ENCODE measurements at regions not wholly inside any gene's neighbourhood (a gene's known extent, or its start where the extent isn't known, plus 50 kb on each side); places are given as distances from the start of the nearest gene placed in this dataset.

- DNase-seq: no peak
- Mint-ChIP-seq H3K27ac (no peak overlapping the region), H3K27me3 (ENCODE audit: low read depth, poor library complexity) (no peaks in the 10 kb centered on the region), H3K4me1 (no peaks in the 10 kb centered on the region), H3K9me3 (peaks cover 17% of the 10 kb centered on the region), H3K4me3 (no peak overlapping the region), H3K36me3 (ENCODE audit: low read depth) (no peaks in the 10 kb centered on the region)
- TF ChIP-seq CTCF (IDR thresholded peaks at IDR 0.05): no peak
These were observed 335.0 kb upstream of the ATP5MC3 start for GRCh38 chr2:175516555-175516954.

GRCh38 chr2:175500255-175500654 lies 318.7 kb upstream of the ATP5MC3 start:
- no peak overlapping the region for H3K4me3 Mint-ChIP-seq
- H3K9me3 Mint-ChIP-seq: peaks cover 47% of the 10 kb centered on the region
- no peaks in the 10 kb centered on the region for H3K36me3 Mint-ChIP-seq (ENCODE audit: low read depth)
- H3K4me1 Mint-ChIP-seq: no peaks in the 10 kb centered on the region
- no peak for DNase-seq
- H3K27ac Mint-ChIP-seq: no peak overlapping the region
- no peak for TF ChIP-seq CTCF (IDR thresholded peaks at IDR 0.05)
- H3K27me3 Mint-ChIP-seq (ENCODE audit: low read depth, poor library complexity): peaks cover 4% of the 10 kb centered on the region

- no peak for TF ChIP-seq CTCF (IDR thresholded peaks at IDR 0.05)
- Mint-ChIP-seq H3K4me1 (no peaks in the 10 kb centered on the region), H3K9me3 (peaks cover 22% of the 10 kb centered on the region), H3K27me3 (ENCODE audit: low read depth, poor library complexity) (no peaks in the 10 kb centered on the region), H3K36me3 (ENCODE audit: low read depth) (peaks cover 4% of the 10 kb centered on the region), H3K4me3 (no peak overlapping the region), H3K27ac (no peak overlapping the region)
- DNase-seq: no peak
These were observed 308.9 kb upstream of the ATP5MC3 start for GRCh38 chr2:175490360-175490791.

- TF ChIP-seq CTCF (IDR thresholded peaks at IDR 0.05): no peak
- H3K27ac Mint-ChIP-seq: no peak overlapping the region
- H3K27me3 Mint-ChIP-seq (ENCODE audit: low read depth, poor library complexity): no peaks in the 10 kb centered on the region
- no peak for DNase-seq
- no peaks in the 10 kb centered on the region for H3K36me3 Mint-ChIP-seq (ENCODE audit: low read depth)
- peaks cover 15% of the 10 kb centered on the region for H3K4me1 Mint-ChIP-seq
- no peak overlapping the region for H3K4me3 Mint-ChIP-seq
- no peaks in the 10 kb centered on the region for H3K9me3 Mint-ChIP-seq
These were observed 296.7 kb upstream of the ATP5MC3 start for GRCh38 chr2:175478096-175478768.

GRCh38 chr2:175476948-175477347 lies 295.4 kb upstream of the ATP5MC3 start:
- Mint-ChIP-seq H3K9me3 (peaks cover 4% of the 10 kb centered on the region), H3K27ac (no peak overlapping the region), H3K27me3 (ENCODE audit: low read depth, poor library complexity) (no peaks in the 10 kb centered on the region), H3K4me3 (no peak overlapping the region), H3K36me3 (ENCODE audit: low read depth) (no peaks in the 10 kb centered on the region), H3K4me1 (peaks cover 15% of the 10 kb centered on the region)
- DNase-seq: no peak
- no peak for TF ChIP-seq CTCF (IDR thresholded peaks at IDR 0.05)

- DNase-seq: no peak
- no peak for TF ChIP-seq CTCF (IDR thresholded peaks at IDR 0.05)
- Mint-ChIP-seq H3K36me3 (ENCODE audit: low read depth) (no peaks in the 10 kb centered on the region), H3K27ac (no peak overlapping the region), H3K27me3 (ENCODE audit: low read depth, poor library complexity) (no peaks in the 10 kb centered on the region), H3K9me3 (peaks cover 9% of the 10 kb centered on the region), H3K4me1 (peaks cover 15% of the 10 kb centered on the region), H3K4me3 (no peak overlapping the region)
These were observed 294.9 kb upstream of the ATP5MC3 start for GRCh38 chr2:175476374-175476773.

Data from nephron progenitor cell (in vitro differentiated cells).